ENCODE measurements at regions not wholly inside any gene's neighbourhood (a gene's known extent, or its start where the extent isn't known, plus 50 kb on each side); places are given as distances from the start of the nearest gene placed in this dataset.

GRCh38 chr22:23386822-23387580 lies 193.1 kb downstream of the IGLL1 start:
- FAIRE-seq (no peak), DNase-seq (ENCODE audit: low spot score) (no peak), ATAC-seq (no peak)
- H4K20me1 ChIP-seq (ENCODE audit: insufficient read depth, low read length) = no peaks in the 10 kb centered on the region
- no peaks in the 10 kb centered on the region for H3K79me2 ChIP-seq (ENCODE audit: insufficient read depth, low read length)
- in situ Hi-C loops (cut with HindIII; ENCODE audit: extremely low pct_ligation_motif_present, low pct_unique_long_range_greater_than_20kb) (loop anchor here (25.0 kb wide), 1 partner anchor 425 kb away; no protein-coding TSS in a partner anchor), intact Hi-C loops (cut with micrococcal nuclease; ENCODE audit: unreplicated experiment) (loop anchor here (2.0 to 5.0 kb wide), 3 partner anchors 64 to 215 kb away; no protein-coding TSS in a partner anchor)
- no TSS peak for BruUV-seq (replicated peaks)
- TF ChIP-seq ZNF784 (CRISPR knock-in tag; IDR thresholded peaks at IDR 0.05; ENCODE audit: borderline replicate concordance) (no peak), JUN (CRISPR knock-in tag; IDR thresholded peaks at IDR 0.05) (no peak), CSRNP2 (CRISPR knock-in tag; conservative IDR thresholded peaks at IDR 0.05; ENCODE audit: low read depth) (no peak), IRF9 (CRISPR knock-in tag; IDR thresholded peaks at IDR 0.05; ENCODE audit: borderline replicate concordance) (no peak), ZBTB44 (CRISPR knock-in tag; IDR thresholded peaks at IDR 0.05) (no peak), HDAC6 (IDR thresholded peaks at IDR 0.05; ENCODE audit: low read depth, low read length) (no peak), SNAI1 (CRISPR knock-in tag; IDR thresholded peaks at IDR 0.05; ENCODE audit: borderline replicate concordance) (no peak), PBX3 (CRISPR knock-in tag; IDR thresholded peaks at IDR 0.05; ENCODE audit: borderline replicate concordance) (no peak), NFRKB (IDR thresholded peaks at IDR 0.05) (no peak)
- peaks cover 8 to 41% of the 10 kb centered on the region in 2 experiments; a peak in 4 of 5 replicates for H3K27me3 ChIP-seq (ENCODE audit: control insufficient read depth in 1 of 2, insufficient read depth in 2 of 2, low read length in 2 of 2)
- no peak overlapping the region for H3K4me2 ChIP-seq (ENCODE audit: low read depth, low read length)
- ChIA-PET POLR2A (no interaction called here), CTCF (ENCODE audit: low intra/inter-chr PET ratio, low total read pairs) (interaction anchor here (1.4 to 1.6 kb wide), 2 partner anchors 65 to 155 kb away, joined by 3 to 14 read pairs; no protein-coding TSS in a partner anchor)
- no peak overlapping the region for H3K27ac ChIP-seq (ENCODE audit: extremely low read length, insufficient read depth, low read length)
- H3K36me3 ChIP-seq (replicated peaks in 1 of 2; ENCODE audit: control insufficient read depth in 1 of 2, insufficient read depth in 2 of 2, low read length in 2 of 2) = no peaks in the 10 kb centered on the region
- peaks cover 27% of the 10 kb centered on the region for H3K4me1 ChIP-seq (ENCODE audit: insufficient read depth, low read length)
- no peak overlapping the region for H3K4me3 ChIP-seq (replicated peaks in 1 of 3; ENCODE audit: insufficient read depth in 1 of 3, low read depth in 2 of 3, low read length in 3 of 3)
- H2AFZ ChIP-seq (ENCODE audit: low read length) = no peak overlapping the region
- H3K9ac ChIP-seq (ENCODE audit: insufficient read depth, low read depth, low read length) = no peak overlapping the region
- WGBS (ENCODE audit: low lambda C conversion rate) = 47% methylated on average over 7 of the region's 12 CpGs
- no peaks in the 10 kb centered on the region for H3K9me3 ChIP-seq (ENCODE audit: low read length)
